Smooth muscle cell (in vitro differentiated cells): ENCODE measurements at regions not wholly inside any gene's neighbourhood (a gene's known extent, or its start where the extent isn't known, plus 50 kb on each side); places are given as distances from the start of the nearest gene placed in this dataset.

Experiments used
- DNase-seq: peaks from one replicate; lab custom pipeline; 2025; ENCODE audit not compliant: unreplicated experiment; lab: John Stamatoyannopoulos, UW
- H2AFZ ChIP-seq: fragments of 200-600 bp; sonication (generic); 2 replicates; pipeline ENCODE4 v1.6.0; 2016; ENCODE audit warnings: antibody characterized with exemption, low read depth, mild to moderate bottlenecking
- H3F3A ChIP-seq: fragments of 200-600 bp; sonication (generic); 2 replicates; pipeline ENCODE4 v1.6.0; 2017; ENCODE audit warnings: antibody characterized with exemption, low read depth
- H3K27ac ChIP-seq: fragments of 200-600 bp; sonication (generic); 2 replicates; pipeline ENCODE4 v1.5.1; 2016; ENCODE audit warnings: low read depth, mild to moderate bottlenecking
- H3K27me3 ChIP-seq: fragments of 200-600 bp; sonication (generic); 2 replicates; pipeline ENCODE4 v1.6.1; 2016; ENCODE audit warnings: low read depth, mild to moderate bottlenecking
- H3K36me3 ChIP-seq: fragments of 200-600 bp; sonication (generic); 2 replicates; pipeline ENCODE4 v1.5.1; 2016; ENCODE audit warnings: low read depth
- H3K4me1 ChIP-seq: fragments of 200-600 bp; sonication (generic); 2 replicates; pipeline ENCODE4 v1.5.1; 2016; ENCODE audit warnings: low read depth
- H3K4me2 ChIP-seq: fragments of 200-600 bp; sonication (generic); 2 replicates; pipeline ENCODE4 v1.6.0; 2016; ENCODE audit warnings: mild to moderate bottlenecking
- H3K4me3 ChIP-seq: fragments of 200-600 bp; sonication (generic); 2 replicates; pipeline ENCODE4 v1.5.1; 2016; ENCODE audit warnings: mild to moderate bottlenecking
- H3K79me2 ChIP-seq: fragments of 200-600 bp; sonication (generic); 2 replicates; pipeline ENCODE4 v1.6.0; 2016; ENCODE audit warnings: low read depth, mild to moderate bottlenecking
- H3K9ac ChIP-seq: fragments of 200-600 bp; sonication (generic); 2 replicates; pipeline ENCODE4 v1.6.0; 2016; ENCODE audit warnings: low read depth
- H3K9me3 ChIP-seq: fragments of 200-600 bp; sonication (generic); replicated peaks from 2 replicates; pipeline ENCODE4 v1.5.1; 2016; ENCODE audit warnings: low read depth
- H4K20me1 ChIP-seq: fragments of 200-600 bp; sonication (generic); 2 replicates; pipeline ENCODE4 v1.6.0; 2016; ENCODE audit warnings: low read depth
- WGBS: methylation state at CpG from one replicate; pipeline ENCODE4 v1.1.7; 2016; ENCODE audit warnings: low lambda C conversion rate; 5-methylcytosine and 5-hydroxymethylcytosine counted together
- TF ChIP-seq, protein P1 (sequence below): fragments of 200-600 bp; sonication (generic); IDR thresholded peaks from 2 replicates; pipeline ENCODE4 v1.5.1; 2017; ENCODE audit warnings: borderline replicate concordance, mild to moderate bottlenecking, antibody characterized with exemption; ENCODE audit not compliant: insufficient read depth, poor library complexity, severe bottlenecking

DNA sequence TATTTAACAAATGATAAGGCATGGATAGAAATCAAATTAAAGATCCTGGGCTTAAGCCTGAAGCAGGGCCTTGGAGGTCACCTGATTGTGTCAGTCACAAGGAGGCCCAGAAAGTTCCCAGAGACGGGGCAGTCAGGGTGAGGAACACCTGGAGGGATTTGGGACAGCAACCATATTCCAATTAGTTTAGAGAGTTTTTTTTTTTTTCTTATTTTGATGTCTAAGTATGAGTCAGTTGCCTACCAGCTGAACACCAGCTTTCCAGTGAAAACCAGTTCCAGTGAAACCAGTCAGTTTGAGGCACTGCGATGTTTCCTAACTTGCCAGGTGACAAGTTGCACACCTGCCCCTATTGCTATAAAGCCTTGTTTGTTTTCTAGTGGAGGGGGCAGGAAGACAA, 350.7 kb upstream of the AZI2 start:
- Histone ChIP-seq H3K27ac (no peak overlapping the region), H3K9ac (no peak overlapping the region), H3K9me3 (no peaks in the 10 kb centered on the region), H3K4me1 (peaks cover 4% of the 10 kb centered on the region), H3F3A (no peaks in the 10 kb centered on the region), H2AFZ (no peak overlapping the region), H4K20me1 (no peaks in the 10 kb centered on the region), H3K4me2 (no peak overlapping the region), H3K36me3 (no peaks in the 10 kb centered on the region), H3K4me3 (no peak overlapping the region), H3K79me2 (no peaks in the 10 kb centered on the region), H3K27me3 (no peaks in the 10 kb centered on the region)
- TF ChIP-seq, protein P1, sequence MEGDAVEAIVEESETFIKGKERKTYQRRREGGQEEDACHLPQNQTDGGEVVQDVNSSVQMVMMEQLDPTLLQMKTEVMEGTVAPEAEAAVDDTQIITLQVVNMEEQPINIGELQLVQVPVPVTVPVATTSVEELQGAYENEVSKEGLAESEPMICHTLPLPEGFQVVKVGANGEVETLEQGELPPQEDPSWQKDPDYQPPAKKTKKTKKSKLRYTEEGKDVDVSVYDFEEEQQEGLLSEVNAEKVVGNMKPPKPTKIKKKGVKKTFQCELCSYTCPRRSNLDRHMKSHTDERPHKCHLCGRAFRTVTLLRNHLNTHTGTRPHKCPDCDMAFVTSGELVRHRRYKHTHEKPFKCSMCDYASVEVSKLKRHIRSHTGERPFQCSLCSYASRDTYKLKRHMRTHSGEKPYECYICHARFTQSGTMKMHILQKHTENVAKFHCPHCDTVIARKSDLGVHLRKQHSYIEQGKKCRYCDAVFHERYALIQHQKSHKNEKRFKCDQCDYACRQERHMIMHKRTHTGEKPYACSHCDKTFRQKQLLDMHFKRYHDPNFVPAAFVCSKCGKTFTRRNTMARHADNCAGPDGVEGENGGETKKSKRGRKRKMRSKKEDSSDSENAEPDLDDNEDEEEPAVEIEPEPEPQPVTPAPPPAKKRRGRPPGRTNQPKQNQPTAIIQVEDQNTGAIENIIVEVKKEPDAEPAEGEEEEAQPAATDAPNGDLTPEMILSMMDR = no peak
- DNase-seq = no peak
- 84% methylated on average over 2 of the region's 2 CpGs for WGBS

DNA sequence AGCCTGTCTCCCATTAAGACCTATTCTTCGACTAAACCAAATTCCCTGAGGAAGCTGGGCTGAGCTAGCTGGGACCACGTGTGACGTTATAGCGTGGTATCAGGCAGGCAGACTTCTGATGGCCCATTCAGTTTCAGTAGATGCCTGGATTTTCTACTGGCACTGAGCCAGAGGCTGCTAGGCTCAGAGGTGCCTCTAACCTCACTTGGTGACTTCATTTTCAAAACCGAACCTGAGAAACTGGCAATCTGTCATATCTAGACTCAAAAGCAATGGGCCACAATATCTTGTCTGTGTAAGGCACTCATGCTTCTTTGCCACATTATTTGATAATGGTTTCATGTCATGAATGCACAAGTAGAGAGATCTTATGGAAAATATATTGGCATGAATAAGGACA, 352.1 kb upstream of the AZI2 start:
- Histone ChIP-seq H3K9me3 (no peaks in the 10 kb centered on the region), H3K27me3 (no peaks in the 10 kb centered on the region), H3K4me1 (peaks cover 4% of the 10 kb centered on the region), H3K79me2 (no peaks in the 10 kb centered on the region), H3K27ac (no peak overlapping the region), H4K20me1 (no peaks in the 10 kb centered on the region), H3K36me3 (no peaks in the 10 kb centered on the region), H3F3A (no peaks in the 10 kb centered on the region), H3K9ac (no peak overlapping the region), H3K4me2 (no peak overlapping the region), H2AFZ (no peak overlapping the region), H3K4me3 (no peak overlapping the region)
- DNase-seq = no peak
- 86% methylated on average over 5 of the region's 5 CpGs for WGBS
- TF ChIP-seq, protein P1 = no peak

GRCh38 chr3:28703843-28704242, 355.2 kb upstream of the AZI2 start:
- Histone ChIP-seq H3F3A (no peaks in the 10 kb centered on the region), H3K4me2 (no peak overlapping the region), H3K4me1 (peaks cover 4% of the 10 kb centered on the region), H3K4me3 (no peak overlapping the region), H3K36me3 (no peaks in the 10 kb centered on the region), H3K27me3 (no peaks in the 10 kb centered on the region), H3K9me3 (no peaks in the 10 kb centered on the region), H3K79me2 (no peaks in the 10 kb centered on the region), H3K27ac (no peak overlapping the region), H4K20me1 (no peaks in the 10 kb centered on the region), H3K9ac (no peak overlapping the region), H2AFZ (no peak overlapping the region)
- TF ChIP-seq, protein P1 = no peak
- DNase-seq = no peak

DNA sequence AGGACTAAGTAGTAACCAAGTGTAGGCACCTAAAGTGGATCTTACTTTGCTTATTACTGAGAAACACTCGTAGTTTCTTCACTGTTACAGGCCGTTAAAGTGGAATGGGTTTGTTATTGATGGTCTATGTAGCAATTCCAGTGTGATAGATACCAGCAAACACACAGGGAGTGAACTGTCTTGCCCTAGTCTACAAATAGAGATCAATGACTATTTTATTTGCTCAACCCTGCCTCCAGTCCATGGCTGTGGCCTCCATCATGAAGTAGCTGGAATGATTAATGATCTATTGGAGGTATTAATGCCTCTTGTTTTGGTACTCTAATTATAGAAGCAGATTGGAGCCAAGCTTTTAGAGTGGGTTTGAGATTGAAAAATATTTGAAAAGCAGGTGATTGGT, 362.7 kb upstream of the AZI2 start:
- no peak for DNase-seq
- Histone ChIP-seq H2AFZ (no peak overlapping the region), H4K20me1 (no peaks in the 10 kb centered on the region), H3K4me2 (no peak overlapping the region), H3K79me2 (no peaks in the 10 kb centered on the region), H3K27me3 (no peaks in the 10 kb centered on the region), H3K36me3 (no peaks in the 10 kb centered on the region), H3K9ac (no peak overlapping the region), H3K9me3 (no peaks in the 10 kb centered on the region), H3K4me3 (no peak overlapping the region), H3K4me1 (no peaks in the 10 kb centered on the region), H3K27ac (no peak overlapping the region), H3F3A (no peaks in the 10 kb centered on the region)
- WGBS = 88% methylated on average over 2 of the region's 2 CpGs
- TF ChIP-seq, protein P1 = no peak
